ENCODE measurements at regions not wholly inside any gene's neighbourhood (a gene's known extent, or its start where the extent isn't known, plus 50 kb on each side); places are given as distances from the start of the nearest gene placed in this dataset.

DNA sequence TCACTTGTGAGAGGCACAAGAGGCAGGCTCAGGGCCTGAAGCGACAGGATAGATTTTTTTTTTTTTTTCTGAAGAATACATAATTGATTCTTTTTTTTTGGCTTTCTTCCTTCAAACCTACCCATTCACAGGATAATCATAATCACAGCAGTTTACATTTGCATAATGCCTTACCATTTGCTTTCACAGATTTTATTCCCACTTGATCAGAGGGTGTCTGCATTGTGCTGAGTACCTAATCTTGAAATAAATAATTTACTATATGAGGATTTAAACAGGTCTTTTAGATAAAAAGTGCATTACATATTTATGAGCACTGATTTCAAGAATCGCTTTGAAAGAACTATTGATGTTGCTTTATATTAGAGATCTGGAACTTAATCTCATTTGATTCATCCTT, 219.3 kb downstream of the SPRY1 start:
- Histone ChIP-seq H3K27me3 (ENCODE audit: insufficient read depth) (no peaks in the 10 kb centered on the region), H3K79me2 (ENCODE audit: insufficient read depth) (no peaks in the 10 kb centered on the region), H3K9me3 (no peaks in the 10 kb centered on the region), H3K9ac (no peak overlapping the region), H3K36me3 (replicated peaks in 1 of 2; ENCODE audit: control insufficient read depth in 1 of 2, insufficient read depth in 2 of 2, low read length in 1 of 2) (no peaks in the 10 kb centered on the region), H3K27ac (ENCODE audit: low read depth in 2 of 2, low read length in 1 of 2) (no peak overlapping the region), H3K4me1 (ENCODE audit: control insufficient read depth in 1 of 2, insufficient read depth in 2 of 2, low read depth in 1 of 2, low read length in 1 of 2) (peaks cover 3 to 11% of the 10 kb centered on the region in 2 experiments; a peak in 3 of 4 replicates), H3K4me2 (no peak overlapping the region), H3F3A (replicated peaks; ENCODE audit: insufficient read depth) (no peaks in the 10 kb centered on the region), H3K4me3 (ENCODE audit: low read depth in 2 of 2, low read length in 1 of 2) (no peak overlapping the region), H3K9me2 (no peaks in the 10 kb centered on the region), H2AFZ (ENCODE audit: low read depth) (no peak overlapping the region), H4K20me1 (ENCODE audit: insufficient read depth) (no peaks in the 10 kb centered on the region)
- CTCF ChIA-PET, result no interaction called here
- WGBS (ENCODE audit: low lambda C conversion rate), result 88% methylated on average over 2 of the region's 2 CpGs
- TF ChIP-seq, protein P1, sequence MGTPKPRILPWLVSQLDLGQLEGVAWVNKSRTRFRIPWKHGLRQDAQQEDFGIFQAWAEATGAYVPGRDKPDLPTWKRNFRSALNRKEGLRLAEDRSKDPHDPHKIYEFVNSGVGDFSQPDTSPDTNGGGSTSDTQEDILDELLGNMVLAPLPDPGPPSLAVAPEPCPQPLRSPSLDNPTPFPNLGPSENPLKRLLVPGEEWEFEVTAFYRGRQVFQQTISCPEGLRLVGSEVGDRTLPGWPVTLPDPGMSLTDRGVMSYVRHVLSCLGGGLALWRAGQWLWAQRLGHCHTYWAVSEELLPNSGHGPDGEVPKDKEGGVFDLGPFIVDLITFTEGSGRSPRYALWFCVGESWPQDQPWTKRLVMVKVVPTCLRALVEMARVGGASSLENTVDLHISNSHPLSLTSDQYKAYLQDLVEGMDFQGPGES (IDR thresholded peaks at IDR 0.05; ENCODE audit: low read depth, low read length), result no peak
- no peak for TF ChIP-seq GATA2 (CRISPR knock-in tag; IDR thresholded peaks at IDR 0.05)
- TF ChIP-seq, protein P2, sequence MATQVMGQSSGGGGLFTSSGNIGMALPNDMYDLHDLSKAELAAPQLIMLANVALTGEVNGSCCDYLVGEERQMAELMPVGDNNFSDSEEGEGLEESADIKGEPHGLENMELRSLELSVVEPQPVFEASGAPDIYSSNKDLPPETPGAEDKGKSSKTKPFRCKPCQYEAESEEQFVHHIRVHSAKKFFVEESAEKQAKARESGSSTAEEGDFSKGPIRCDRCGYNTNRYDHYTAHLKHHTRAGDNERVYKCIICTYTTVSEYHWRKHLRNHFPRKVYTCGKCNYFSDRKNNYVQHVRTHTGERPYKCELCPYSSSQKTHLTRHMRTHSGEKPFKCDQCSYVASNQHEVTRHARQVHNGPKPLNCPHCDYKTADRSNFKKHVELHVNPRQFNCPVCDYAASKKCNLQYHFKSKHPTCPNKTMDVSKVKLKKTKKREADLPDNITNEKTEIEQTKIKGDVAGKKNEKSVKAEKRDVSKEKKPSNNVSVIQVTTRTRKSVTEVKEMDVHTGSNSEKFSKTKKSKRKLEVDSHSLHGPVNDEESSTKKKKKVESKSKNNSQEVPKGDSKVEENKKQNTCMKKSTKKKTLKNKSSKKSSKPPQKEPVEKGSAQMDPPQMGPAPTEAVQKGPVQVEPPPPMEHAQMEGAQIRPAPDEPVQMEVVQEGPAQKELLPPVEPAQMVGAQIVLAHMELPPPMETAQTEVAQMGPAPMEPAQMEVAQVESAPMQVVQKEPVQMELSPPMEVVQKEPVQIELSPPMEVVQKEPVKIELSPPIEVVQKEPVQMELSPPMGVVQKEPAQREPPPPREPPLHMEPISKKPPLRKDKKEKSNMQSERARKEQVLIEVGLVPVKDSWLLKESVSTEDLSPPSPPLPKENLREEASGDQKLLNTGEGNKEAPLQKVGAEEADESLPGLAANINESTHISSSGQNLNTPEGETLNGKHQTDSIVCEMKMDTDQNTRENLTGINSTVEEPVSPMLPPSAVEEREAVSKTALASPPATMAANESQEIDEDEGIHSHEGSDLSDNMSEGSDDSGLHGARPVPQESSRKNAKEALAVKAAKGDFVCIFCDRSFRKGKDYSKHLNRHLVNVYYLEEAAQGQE (IDR thresholded peaks at IDR 0.05; ENCODE audit: low read depth, low read length), result no peak
- no peak for TF ChIP-seq FOXJ3 (CRISPR knock-in tag; IDR thresholded peaks at IDR 0.05)
- TF ChIP-seq, protein P3, sequence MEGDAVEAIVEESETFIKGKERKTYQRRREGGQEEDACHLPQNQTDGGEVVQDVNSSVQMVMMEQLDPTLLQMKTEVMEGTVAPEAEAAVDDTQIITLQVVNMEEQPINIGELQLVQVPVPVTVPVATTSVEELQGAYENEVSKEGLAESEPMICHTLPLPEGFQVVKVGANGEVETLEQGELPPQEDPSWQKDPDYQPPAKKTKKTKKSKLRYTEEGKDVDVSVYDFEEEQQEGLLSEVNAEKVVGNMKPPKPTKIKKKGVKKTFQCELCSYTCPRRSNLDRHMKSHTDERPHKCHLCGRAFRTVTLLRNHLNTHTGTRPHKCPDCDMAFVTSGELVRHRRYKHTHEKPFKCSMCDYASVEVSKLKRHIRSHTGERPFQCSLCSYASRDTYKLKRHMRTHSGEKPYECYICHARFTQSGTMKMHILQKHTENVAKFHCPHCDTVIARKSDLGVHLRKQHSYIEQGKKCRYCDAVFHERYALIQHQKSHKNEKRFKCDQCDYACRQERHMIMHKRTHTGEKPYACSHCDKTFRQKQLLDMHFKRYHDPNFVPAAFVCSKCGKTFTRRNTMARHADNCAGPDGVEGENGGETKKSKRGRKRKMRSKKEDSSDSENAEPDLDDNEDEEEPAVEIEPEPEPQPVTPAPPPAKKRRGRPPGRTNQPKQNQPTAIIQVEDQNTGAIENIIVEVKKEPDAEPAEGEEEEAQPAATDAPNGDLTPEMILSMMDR (IDR thresholded peaks at IDR 0.05), result no peak
- TF ChIP-seq POLR2AphosphoS5 (IDR thresholded peaks at IDR 0.05; ENCODE audit: low read depth, low read length), result no peak
- no peak for TF ChIP-seq RAD21 (IDR thresholded peaks at IDR 0.05; ENCODE audit: low read length)
- TF ChIP-seq, protein P4, sequence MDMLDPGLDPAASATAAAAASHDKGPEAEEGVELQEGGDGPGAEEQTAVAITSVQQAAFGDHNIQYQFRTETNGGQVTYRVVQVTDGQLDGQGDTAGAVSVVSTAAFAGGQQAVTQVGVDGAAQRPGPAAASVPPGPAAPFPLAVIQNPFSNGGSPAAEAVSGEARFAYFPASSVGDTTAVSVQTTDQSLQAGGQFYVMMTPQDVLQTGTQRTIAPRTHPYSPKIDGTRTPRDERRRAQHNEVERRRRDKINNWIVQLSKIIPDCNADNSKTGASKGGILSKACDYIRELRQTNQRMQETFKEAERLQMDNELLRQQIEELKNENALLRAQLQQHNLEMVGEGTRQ (IDR thresholded peaks at IDR 0.05; ENCODE audit: borderline replicate concordance, low read depth, low read length), result no peak
- TF ChIP-seq, protein P5, sequence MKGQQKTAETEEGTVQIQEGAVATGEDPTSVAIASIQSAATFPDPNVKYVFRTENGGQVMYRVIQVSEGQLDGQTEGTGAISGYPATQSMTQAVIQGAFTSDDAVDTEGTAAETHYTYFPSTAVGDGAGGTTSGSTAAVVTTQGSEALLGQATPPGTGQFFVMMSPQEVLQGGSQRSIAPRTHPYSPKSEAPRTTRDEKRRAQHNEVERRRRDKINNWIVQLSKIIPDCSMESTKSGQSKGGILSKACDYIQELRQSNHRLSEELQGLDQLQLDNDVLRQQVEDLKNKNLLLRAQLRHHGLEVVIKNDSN (IDR thresholded peaks at IDR 0.05; ENCODE audit: borderline replicate concordance, low read depth), result no peak
- TF ChIP-seq SIN3A (IDR thresholded peaks at IDR 0.05; ENCODE audit: borderline replicate concordance, low read depth, low read length), result no peak
- TF ChIP-seq TEAD4 (IDR thresholded peaks at IDR 0.05; ENCODE audit: borderline replicate concordance, insufficient read depth), result no peak
- no peak for DNase-seq
- POLR2A ChIA-PET, result no interaction called here

Data from SK-N-SH (cell line).